ENCODE measurements at regions not wholly inside any gene's neighbourhood (a gene's known extent, or its start where the extent isn't known, plus 50 kb on each side); places are given as distances from the start of the nearest gene placed in this dataset.
A peak's percentile ranks its signal among the peaks of the same experiment; 100 is the strongest.

GRCh38 chr9:19985081-19985480, 196.2 kb upstream of the SLC24A2 start:
- DNase-seq (ENCODE audit: extremely low read depth in 1 of 11, low read depth in 9 of 11, low spot score in 4 of 11), result no peak

- no peak for DNase-seq (ENCODE audit: extremely low read depth in 1 of 11, low read depth in 9 of 11, low spot score in 4 of 11)
These were observed 187.4 kb upstream of the SLC24A2 start for GRCh38 chr9:19976226-19976625.

GRCh38 chr9:19975499-19975898, 186.7 kb upstream of the SLC24A2 start:
- no peak for DNase-seq (ENCODE audit: extremely low read depth in 1 of 11, low read depth in 9 of 11, low spot score in 4 of 11)

- DNase-seq (ENCODE audit: extremely low read depth in 1 of 11, low read depth in 9 of 11, low spot score in 4 of 11), result no peak
These were observed 180.9 kb upstream of the SLC24A2 start for GRCh38 chr9:19969721-19970120.

- DNase-seq (ENCODE audit: extremely low read depth in 1 of 11, low read depth in 9 of 11, low spot score in 4 of 11), result no peak
These were observed 179.1 kb upstream of the SLC24A2 start for GRCh38 chr9:19967888-19968459.

- DNase-seq (ENCODE audit: extremely low read depth in 1 of 11, low read depth in 9 of 11, low spot score in 4 of 11), result no peak
These were observed 178.5 kb upstream of the SLC24A2 start for GRCh38 chr9:19967216-19967887.

- no peak for DNase-seq (ENCODE audit: extremely low read depth in 1 of 11, low read depth in 9 of 11, low spot score in 4 of 11)
These were observed 176.5 kb upstream of the SLC24A2 start for GRCh38 chr9:19965336-19965735.

- DNase-seq (ENCODE audit: extremely low read depth in 1 of 11, low read depth in 9 of 11, low spot score in 4 of 11), result peak in 1 of 11 donors; percentile 24
These were observed 159.2 kb upstream of the SLC24A2 start for GRCh38 chr9:19947996-19948395.

GRCh38 chr9:19946441-19947109, 157.7 kb upstream of the SLC24A2 start:
- DNase-seq (ENCODE audit: extremely low read depth in 1 of 11, low read depth in 9 of 11, low spot score in 4 of 11), result peak in 1 of 11 donors; percentile 33

GRCh38 chr9:19941874-19942273, 153.0 kb upstream of the SLC24A2 start:
- no peak for DNase-seq (ENCODE audit: extremely low read depth in 1 of 11, low read depth in 9 of 11, low spot score in 4 of 11)

- DNase-seq (ENCODE audit: extremely low read depth in 1 of 11, low read depth in 9 of 11, low spot score in 4 of 11), result peak in 5 of 11 donors; percentile 47 to 71 (median 69)
These were observed 152.1 kb upstream of the SLC24A2 start for GRCh38 chr9:19940811-19941535.

GRCh38 chr9:19939734-19940278, 151.0 kb upstream of the SLC24A2 start:
- no peak for DNase-seq (ENCODE audit: extremely low read depth in 1 of 11, low read depth in 9 of 11, low spot score in 4 of 11)

- DNase-seq (ENCODE audit: extremely low read depth in 1 of 11, low read depth in 9 of 11, low spot score in 4 of 11), result no peak
These were observed 150.3 kb upstream of the SLC24A2 start for GRCh38 chr9:19938990-19939733.

- no peak for DNase-seq (ENCODE audit: extremely low read depth in 1 of 11, low read depth in 9 of 11, low spot score in 4 of 11)
These were observed 148.3 kb upstream of the SLC24A2 start for GRCh38 chr9:19937121-19937520.

- no peak for DNase-seq (ENCODE audit: extremely low read depth in 1 of 11, low read depth in 9 of 11, low spot score in 4 of 11)
These were observed 147.8 kb upstream of the SLC24A2 start for GRCh38 chr9:19936598-19936997.

- DNase-seq (ENCODE audit: extremely low read depth in 1 of 11, low read depth in 9 of 11, low spot score in 4 of 11), result no peak
These were observed 146.6 kb upstream of the SLC24A2 start for GRCh38 chr9:19935422-19935821.

- no peak for DNase-seq (ENCODE audit: extremely low read depth in 1 of 11, low read depth in 9 of 11, low spot score in 4 of 11)
These were observed 145.5 kb upstream of the SLC24A2 start for GRCh38 chr9:19934301-19934871.

GRCh38 chr9:19931098-19931890, 142.5 kb upstream of the SLC24A2 start:
- DNase-seq (ENCODE audit: extremely low read depth in 1 of 11, low read depth in 9 of 11, low spot score in 4 of 11), result no peak

Measured in renal cortex interstitium (tissue), 11 donors.